Tibial nerve (tissue), 4 donors: ENCODE measurements at regions not wholly inside any gene's neighbourhood (a gene's known extent, or its start where the extent isn't known, plus 50 kb on each side); places are given as distances from the start of the nearest gene placed in this dataset.

Experiments
- CTCF ChIP-seq, 5 experiments: fragments of 200-600 bp in 3 of 5; fragments of 450-650 bp in 2 of 5; sonication (generic) in 3 of 5; IDR thresholded peaks; one replicate each; pipeline ENCODE4 v1.5.1; 2016 to 2019; ENCODE audit warnings: antibody characterized with exemption in 5 of 5, mild to moderate bottlenecking in 3 of 5, moderate library complexity in 2 of 5
- EP300 ChIP-seq, 2 donors: sonication (generic); formaldehyde crosslinking; IDR thresholded peaks; one replicate each; pipeline ENCODE4 v1.6.1; 2017; ENCODE audit warnings: antibody characterized with exemption in 2 of 2, mild to moderate bottlenecking in 1 of 2
- POLR2A ChIP-seq, 2 donors: fragments of 450-650 bp; IDR thresholded peaks; one replicate each; pipeline ENCODE4 v1.6.1; 2017; ENCODE audit warnings: antibody characterized with exemption in 2 of 2, mild to moderate bottlenecking in 2 of 2, moderate library complexity in 2 of 2

DNA sequence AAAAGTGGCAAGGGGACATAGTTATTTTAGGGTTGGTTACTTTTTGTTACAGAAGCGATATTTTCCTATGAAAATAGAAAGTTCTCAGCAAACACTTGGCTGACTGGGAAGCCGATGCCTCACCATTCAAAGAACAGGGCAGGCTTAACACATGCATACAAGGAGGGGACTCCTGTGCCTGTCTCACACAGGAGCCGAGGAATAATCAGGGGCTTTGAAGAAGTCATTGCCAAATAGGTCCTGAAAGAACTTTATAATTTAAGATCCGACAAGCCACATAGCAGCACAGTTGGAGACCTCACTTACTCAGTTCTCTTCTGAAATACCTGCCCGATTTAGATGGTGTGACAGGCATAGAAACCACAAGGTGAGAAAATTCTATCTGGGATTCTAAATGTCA is 389.8 kb downstream of the EMP1 start:
- no peak for TF ChIP-seq CTCF (IDR thresholded peaks at IDR 0.05)
- TF ChIP-seq EP300 (IDR thresholded peaks at IDR 0.05) = no peak
- TF ChIP-seq POLR2A (IDR thresholded peaks at IDR 0.05) = no peak
